ENCODE measurements at regions not wholly inside any gene's neighbourhood (a gene's known extent, or its start where the extent isn't known, plus 50 kb on each side); places are given as distances from the start of the nearest gene placed in this dataset.

DNA sequence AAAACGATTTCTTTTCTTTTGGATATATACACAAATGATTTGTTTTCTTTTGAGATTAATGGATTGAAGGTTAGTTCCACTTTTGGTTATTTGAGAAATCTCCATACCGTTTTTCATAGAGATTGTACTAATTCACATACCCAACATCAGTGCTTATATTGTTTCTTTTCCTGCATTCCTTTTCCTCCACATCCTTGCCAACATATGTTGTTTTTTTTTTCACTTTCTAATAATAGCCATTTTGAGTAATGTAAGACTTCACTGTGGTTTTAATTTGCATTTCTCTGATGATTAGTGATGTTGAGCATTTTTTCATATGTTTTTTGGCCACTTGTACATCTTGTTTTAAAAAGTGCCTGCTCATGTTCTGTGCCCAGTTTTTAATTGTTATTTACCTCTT is 846.4 kb upstream of the EYS start:
- DNase-seq (ENCODE audit: low read depth) (no peak), FAIRE-seq (no peak)
- Histone ChIP-seq H3K4me3 (ENCODE audit: low read depth, low read length) (no peak overlapping the region), H3K27me3 (ENCODE audit: control insufficient read depth, insufficient read depth, low read length) (no peaks in the 10 kb centered on the region), H3K36me3 (ENCODE audit: control insufficient read depth, insufficient read depth, low read length) (no peaks in the 10 kb centered on the region)
- no peak for TF ChIP-seq CTCF (IDR thresholded peaks at IDR 0.05; ENCODE audit: insufficient read depth, low read length, severe bottlenecking)

DNA sequence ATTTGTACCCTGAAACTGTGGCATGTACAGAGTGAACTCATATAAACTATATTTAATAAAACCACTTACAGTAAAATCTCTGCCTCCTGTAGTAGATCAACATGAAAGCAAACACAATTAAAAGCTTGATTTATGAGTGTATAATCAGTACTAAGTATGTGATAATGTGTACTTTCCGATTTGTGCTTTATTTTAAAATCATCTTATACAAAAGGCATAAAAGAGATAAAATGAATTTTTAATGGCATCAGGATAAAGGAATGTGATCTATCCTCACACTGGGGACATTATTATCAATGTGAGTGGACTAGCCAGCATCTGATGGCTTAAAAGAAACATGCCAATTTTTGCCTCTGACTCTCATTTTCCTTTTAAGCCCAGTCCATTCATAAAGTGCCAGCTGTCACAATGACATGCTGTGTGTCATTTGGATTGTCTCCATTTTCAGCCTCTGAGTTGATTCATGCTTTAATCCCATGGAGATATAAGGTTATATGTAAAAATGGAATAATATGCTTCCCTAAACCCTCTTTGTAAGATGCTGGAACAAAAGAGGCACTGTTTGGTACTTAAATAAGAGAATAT is 831.6 kb upstream of the EYS start:
- FAIRE-seq = no peak
- no peak overlapping the region for H3K4me3 ChIP-seq (ENCODE audit: low read depth, low read length)
- no peaks in the 10 kb centered on the region for H3K36me3 ChIP-seq (ENCODE audit: control insufficient read depth, insufficient read depth, low read length)
- H3K27me3 ChIP-seq (ENCODE audit: control insufficient read depth, insufficient read depth, low read length) = no peaks in the 10 kb centered on the region
- DNase-seq (ENCODE audit: low read depth) = no peak
- TF ChIP-seq CTCF (IDR thresholded peaks at IDR 0.05; ENCODE audit: insufficient read depth, low read length, severe bottlenecking) = no peak

DNA sequence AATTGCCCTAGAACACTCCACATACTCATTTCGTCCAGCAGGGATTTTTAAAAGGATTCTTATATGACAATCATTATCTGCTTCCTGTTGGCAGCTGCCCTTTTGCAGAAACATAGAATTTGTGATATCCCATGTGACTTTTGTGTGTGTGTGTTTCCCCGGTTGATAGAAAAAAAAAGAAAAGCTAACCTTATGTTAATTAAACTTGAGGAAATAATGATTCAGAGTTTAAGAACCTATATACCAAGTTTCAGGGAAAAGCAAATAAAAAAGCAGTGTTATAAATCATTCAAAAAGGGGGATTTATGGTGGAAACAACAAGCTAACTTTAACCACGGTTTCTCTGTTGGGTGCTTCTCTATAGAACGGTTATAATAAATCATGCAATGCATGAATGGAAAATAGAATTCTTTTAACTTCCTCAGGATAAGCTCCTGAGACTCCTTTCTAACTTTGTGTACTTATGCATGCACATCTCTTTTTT is 826.9 kb upstream of the EYS start:
- Histone ChIP-seq H3K36me3 (ENCODE audit: control insufficient read depth, insufficient read depth, low read length) (no peaks in the 10 kb centered on the region), H3K4me3 (ENCODE audit: low read depth, low read length) (no peak overlapping the region), H3K27me3 (ENCODE audit: control insufficient read depth, insufficient read depth, low read length) (no peaks in the 10 kb centered on the region)
- DNase-seq (ENCODE audit: low read depth) = no peak
- FAIRE-seq = no peak
- TF ChIP-seq CTCF (IDR thresholded peaks at IDR 0.05; ENCODE audit: insufficient read depth, low read length, severe bottlenecking) = no peak

- FAIRE-seq (no peak), DNase-seq (ENCODE audit: low read depth) (no peak)
- TF ChIP-seq CTCF (IDR thresholded peaks at IDR 0.05; ENCODE audit: insufficient read depth, low read length, severe bottlenecking) = no peak
- Histone ChIP-seq H3K36me3 (ENCODE audit: control insufficient read depth, insufficient read depth, low read length) (no peaks in the 10 kb centered on the region), H3K27me3 (ENCODE audit: control insufficient read depth, insufficient read depth, low read length) (no peaks in the 10 kb centered on the region), H3K4me3 (ENCODE audit: low read depth, low read length) (no peak overlapping the region)
These were observed 819.0 kb upstream of the EYS start for GRCh38 chr6:66526061-66526460.

- H3K27me3 ChIP-seq (ENCODE audit: control insufficient read depth, insufficient read depth, low read length) = no peaks in the 10 kb centered on the region
- DNase-seq (ENCODE audit: low read depth) (no peak), FAIRE-seq (no peak)
- no peak overlapping the region for H3K4me3 ChIP-seq (ENCODE audit: low read depth, low read length)
- H3K36me3 ChIP-seq (ENCODE audit: control insufficient read depth, insufficient read depth, low read length) = no peaks in the 10 kb centered on the region
- TF ChIP-seq CTCF (IDR thresholded peaks at IDR 0.05; ENCODE audit: insufficient read depth, low read length, severe bottlenecking) = no peak
These were observed 815.8 kb upstream of the EYS start for GRCh38 chr6:66522864-66523263.

DNA sequence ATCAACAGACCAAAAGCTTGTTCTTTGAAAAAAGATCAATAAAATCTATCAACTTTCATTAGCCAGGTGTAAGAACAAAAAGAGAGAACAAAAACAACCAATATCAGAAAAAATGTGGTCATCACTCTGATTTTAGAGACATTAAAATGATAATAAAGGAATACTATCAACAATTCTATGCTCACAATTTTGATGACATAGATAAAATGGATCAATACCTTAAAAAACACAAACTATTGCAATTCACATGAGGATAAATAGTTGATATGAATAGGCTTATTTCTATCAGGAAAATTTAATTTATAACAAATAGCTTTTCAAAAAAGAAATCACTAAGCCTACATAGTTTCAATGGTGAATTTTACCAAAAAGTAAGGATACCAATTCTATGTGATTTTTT is 809.4 kb upstream of the EYS start:
- TF ChIP-seq CTCF (IDR thresholded peaks at IDR 0.05; ENCODE audit: insufficient read depth, low read length, severe bottlenecking) = no peak
- H3K36me3 ChIP-seq (ENCODE audit: control insufficient read depth, insufficient read depth, low read length) = no peaks in the 10 kb centered on the region
- DNase-seq (ENCODE audit: low read depth) (no peak), FAIRE-seq (no peak)
- no peak overlapping the region for H3K4me3 ChIP-seq (ENCODE audit: low read depth, low read length)
- H3K27me3 ChIP-seq (ENCODE audit: control insufficient read depth, insufficient read depth, low read length) = no peaks in the 10 kb centered on the region

Data from bronchial epithelial cell (primary cell).